Breast epithelium (tissue), 4 donors: ENCODE measurements at regions not wholly inside any gene's neighbourhood (a gene's known extent, or its start where the extent isn't known, plus 50 kb on each side); places are given as distances from the start of the nearest gene placed in this dataset.

ENCODE experiments used
- DNase-seq, 2 donors: peaks; one replicate each; pipeline ENCODE4 v3.0.0-alpha.2; 2019; ENCODE audit warnings: low spot score in 2 of 2
- H3K27ac ChIP-seq, 2 donors: fragments of 200-600 bp; sonication (generic) in 1 of 2; one replicate each; pipeline ENCODE4 v1.5.1; 2016 to 2019; ENCODE audit warnings: mild to moderate bottlenecking in 1 of 2
- H3K27me3 ChIP-seq, 2 donors: fragments of 200-600 bp; sonication (generic) in 1 of 2; one replicate each; pipeline versions ENCODE4 v1.5.1 to v1.6.0; 2017 to 2019; ENCODE audit warnings: control low read depth in 1 of 2, mild to moderate bottlenecking in 1 of 2
- H3K36me3 ChIP-seq: fragments of 200-600 bp; one replicate; pipeline ENCODE4 v1.5.1; 2019
- H3K4me1 ChIP-seq, 2 donors: fragments of 200-600 bp; sonication (generic); one replicate each; pipeline ENCODE4 v1.5.1; 2016 to 2019; ENCODE audit warnings: control low read depth in 1 of 2
- H3K4me3 ChIP-seq, 3 donors: fragments of 200-600 bp; sonication (generic); 1 replicate in 2 of 3; 2 replicates in 1 of 3; pipeline ENCODE4 v1.5.1; 2016 to 2019; ENCODE audit warnings: mild to moderate bottlenecking in 3 of 3, moderate library complexity in 2 of 3
- H3K9me3 ChIP-seq, 2 donors: fragments of 200-600 bp; sonication (generic) in 1 of 2; one replicate each; pipeline ENCODE4 v1.5.1; 2016 to 2019; ENCODE audit warnings: control low read depth in 1 of 2
- POLR2A ChIP-seq: fragments of 450-650 bp; IDR thresholded peaks from one replicate; pipeline ENCODE4 v1.6.1; 2016; ENCODE audit warnings: antibody characterized with exemption, mild to moderate bottlenecking, moderate library complexity
- POLR2AphosphoS5 ChIP-seq, 3 donors: sonication (generic); formaldehyde crosslinking; IDR thresholded peaks; one replicate each; pipeline ENCODE4 v1.6.1; 2017; ENCODE audit warnings: antibody characterized with exemption in 3 of 3
- intact Hi-C: fragments of 100-400 bp; cut with DNase I; formaldehyde crosslinking; loops from one replicate; pipeline ENCODE4 v1.15.1; 2023; ENCODE audit warnings: low total_unique reads
- TF ChIP-seq, protein P1 (sequence below), 3 donors: fragments of 450-650 bp; IDR thresholded peaks; one replicate each; pipeline ENCODE4 v1.5.1; 2016 to 2017; ENCODE audit warnings: antibody characterized with exemption in 3 of 3, mild to moderate bottlenecking in 3 of 3, moderate library complexity in 3 of 3

DNA sequence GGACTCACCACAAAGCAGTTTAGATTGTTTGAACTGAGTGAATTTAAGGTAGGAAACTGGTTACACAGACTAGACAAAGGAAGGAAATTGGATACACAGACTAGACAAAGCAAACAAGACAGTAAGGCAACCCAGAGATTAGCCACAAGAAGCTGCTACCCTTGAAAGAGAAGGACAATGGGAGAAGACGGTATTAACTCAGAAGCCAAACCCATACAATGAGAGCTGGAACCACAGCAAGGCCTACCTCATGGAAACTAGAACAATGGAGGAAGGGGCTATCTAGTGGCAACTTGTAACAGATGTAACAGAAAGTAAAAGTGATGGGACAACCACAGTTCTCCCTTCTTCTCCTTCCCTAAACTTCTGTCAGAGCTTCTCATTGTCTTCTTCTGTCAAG lies 410.9 kb upstream of the SPRY2 start:
- Histone ChIP-seq H3K27ac (no peak overlapping the region), H3K27me3 (no peaks in the 10 kb centered on the region), H3K4me1 (no peaks in the 10 kb centered on the region), H3K36me3 (no peaks in the 10 kb centered on the region), H3K4me3 (no peak overlapping the region), H3K9me3 (no peaks in the 10 kb centered on the region)
- intact Hi-C loops: no loop called here
- TF ChIP-seq POLR2A (no peak), POLR2AphosphoS5 (IDR thresholded peaks at IDR 0.05) (no peak)
- TF ChIP-seq, protein P1, sequence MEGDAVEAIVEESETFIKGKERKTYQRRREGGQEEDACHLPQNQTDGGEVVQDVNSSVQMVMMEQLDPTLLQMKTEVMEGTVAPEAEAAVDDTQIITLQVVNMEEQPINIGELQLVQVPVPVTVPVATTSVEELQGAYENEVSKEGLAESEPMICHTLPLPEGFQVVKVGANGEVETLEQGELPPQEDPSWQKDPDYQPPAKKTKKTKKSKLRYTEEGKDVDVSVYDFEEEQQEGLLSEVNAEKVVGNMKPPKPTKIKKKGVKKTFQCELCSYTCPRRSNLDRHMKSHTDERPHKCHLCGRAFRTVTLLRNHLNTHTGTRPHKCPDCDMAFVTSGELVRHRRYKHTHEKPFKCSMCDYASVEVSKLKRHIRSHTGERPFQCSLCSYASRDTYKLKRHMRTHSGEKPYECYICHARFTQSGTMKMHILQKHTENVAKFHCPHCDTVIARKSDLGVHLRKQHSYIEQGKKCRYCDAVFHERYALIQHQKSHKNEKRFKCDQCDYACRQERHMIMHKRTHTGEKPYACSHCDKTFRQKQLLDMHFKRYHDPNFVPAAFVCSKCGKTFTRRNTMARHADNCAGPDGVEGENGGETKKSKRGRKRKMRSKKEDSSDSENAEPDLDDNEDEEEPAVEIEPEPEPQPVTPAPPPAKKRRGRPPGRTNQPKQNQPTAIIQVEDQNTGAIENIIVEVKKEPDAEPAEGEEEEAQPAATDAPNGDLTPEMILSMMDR (IDR thresholded peaks at IDR 0.05): no peak
- DNase-seq: no peak

DNA sequence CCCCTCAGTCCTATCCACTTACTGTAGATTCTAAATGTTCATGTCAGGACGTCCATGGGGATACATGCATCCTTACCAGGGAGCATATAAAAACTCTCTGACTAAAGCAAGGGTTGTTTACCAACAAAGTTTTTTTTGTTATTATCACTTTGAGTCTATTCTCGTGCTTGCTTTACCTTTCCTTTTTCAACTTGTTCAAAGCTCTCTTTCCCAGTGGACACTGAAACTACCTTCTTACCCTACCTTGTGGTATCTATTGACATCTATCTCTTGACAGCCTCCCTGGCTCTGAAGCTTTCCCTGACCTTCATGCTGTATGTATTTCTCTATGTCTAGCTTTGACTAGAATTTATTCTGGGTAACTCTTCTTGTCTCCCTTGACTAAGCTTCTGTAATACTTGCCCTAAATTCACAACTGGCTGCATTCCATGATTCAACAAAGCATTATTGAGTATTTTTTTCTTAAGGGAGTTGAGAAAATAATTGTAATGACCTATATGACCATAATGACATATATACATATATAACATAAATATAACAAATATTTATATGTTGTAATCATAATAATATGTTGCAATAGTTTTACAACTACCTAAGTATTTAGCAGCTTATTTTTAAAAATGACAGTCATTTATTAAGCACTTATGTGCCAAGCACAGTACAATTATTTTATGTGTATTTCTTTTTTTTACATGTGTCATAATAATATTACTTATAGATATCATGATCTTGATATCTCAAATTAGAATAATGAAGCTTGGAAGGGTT lies 403.4 kb upstream of the SPRY2 start:
- DNase-seq: no peak
- intact Hi-C loops: no loop called here
- H3K27me3 ChIP-seq: no peaks in the 10 kb centered on the region
- no peaks in the 10 kb centered on the region for H3K36me3 ChIP-seq
- H3K4me1 ChIP-seq: no peaks in the 10 kb centered on the region
- TF ChIP-seq POLR2A (no peak), POLR2AphosphoS5 (IDR thresholded peaks at IDR 0.05) (no peak)
- TF ChIP-seq, protein P1 (IDR thresholded peaks at IDR 0.05): no peak
- H3K4me3 ChIP-seq: no peak overlapping the region
- H3K27ac ChIP-seq: no peak overlapping the region
- no peaks in the 10 kb centered on the region for H3K9me3 ChIP-seq

- Histone ChIP-seq H3K4me1 (no peaks in the 10 kb centered on the region), H3K27ac (no peak overlapping the region), H3K27me3 (no peaks in the 10 kb centered on the region), H3K9me3 (no peaks in the 10 kb centered on the region), H3K36me3 (no peaks in the 10 kb centered on the region), H3K4me3 (no peak overlapping the region)
- intact Hi-C loops: no loop called here
- DNase-seq: no peak
- TF ChIP-seq, protein P1 (IDR thresholded peaks at IDR 0.05): no peak
- TF ChIP-seq POLR2A: no peak
- no peak for TF ChIP-seq POLR2AphosphoS5 (IDR thresholded peaks at IDR 0.05)
Measured at GRCh38 chr13:80742033-80742432, 401.1 kb upstream of the SPRY2 start.

- H3K27ac ChIP-seq: no peak overlapping the region
- TF ChIP-seq POLR2A (no peak), POLR2AphosphoS5 (IDR thresholded peaks at IDR 0.05) (no peak)
- TF ChIP-seq, protein P1 (IDR thresholded peaks at IDR 0.05): no peak
- H3K36me3 ChIP-seq: no peaks in the 10 kb centered on the region
- intact Hi-C loops: no loop called here
- no peak overlapping the region for H3K4me3 ChIP-seq
- no peaks in the 10 kb centered on the region for H3K9me3 ChIP-seq
- H3K4me1 ChIP-seq: no peaks in the 10 kb centered on the region
- H3K27me3 ChIP-seq: no peaks in the 10 kb centered on the region
- DNase-seq: no peak
Measured at GRCh38 chr13:80740071-80740470, 399.1 kb upstream of the SPRY2 start.

- no peak for DNase-seq
- H3K9me3 ChIP-seq: no peaks in the 10 kb centered on the region
- no peak for TF ChIP-seq POLR2A
- TF ChIP-seq, protein P1 (IDR thresholded peaks at IDR 0.05): no peak
- no peak for TF ChIP-seq POLR2AphosphoS5 (IDR thresholded peaks at IDR 0.05)
- H3K4me1 ChIP-seq: no peaks in the 10 kb centered on the region
- no peaks in the 10 kb centered on the region for H3K36me3 ChIP-seq
- no peak overlapping the region for H3K27ac ChIP-seq
- no peak overlapping the region for H3K4me3 ChIP-seq
- H3K27me3 ChIP-seq: no peaks in the 10 kb centered on the region
- intact Hi-C loops: no loop called here
Measured at GRCh38 chr13:80737513-80737912, 396.6 kb upstream of the SPRY2 start.
